ENCODE measurements at regions not wholly inside any gene's neighbourhood (a gene's known extent, or its start where the extent isn't known, plus 50 kb on each side); places are given as distances from the start of the nearest gene placed in this dataset.

- no peaks in the 10 kb centered on the region for H3K9me3 Mint-ChIP-seq (ENCODE audit: low read depth)
- CTCF ChIA-PET, result no interaction called here
- H3K27ac Mint-ChIP-seq, result no peak overlapping the region
- ATAC-seq, result no peak
- H3K4me3 Mint-ChIP-seq, result no peak overlapping the region
- no peaks in the 10 kb centered on the region for H3K4me1 Mint-ChIP-seq
- no peaks in the 10 kb centered on the region for H3K36me3 Mint-ChIP-seq
- H3K27me3 Mint-ChIP-seq, result no peaks in the 10 kb centered on the region
- no peak for DNase-seq
Observed at GRCh38 chr11:80620867-80621266, 1180.0 kb upstream of the TENM4 start.

GRCh38 chr11:80617156-80617555, 1176.3 kb upstream of the TENM4 start:
- CTCF ChIA-PET, result no interaction called here
- no peaks in the 10 kb centered on the region for H3K27me3 Mint-ChIP-seq
- H3K36me3 Mint-ChIP-seq, result no peaks in the 10 kb centered on the region
- no peak for ATAC-seq
- DNase-seq, result no peak
- no peaks in the 10 kb centered on the region for H3K4me1 Mint-ChIP-seq
- H3K4me3 Mint-ChIP-seq, result no peak overlapping the region
- no peaks in the 10 kb centered on the region for H3K9me3 Mint-ChIP-seq (ENCODE audit: low read depth)
- H3K27ac Mint-ChIP-seq, result no peak overlapping the region

GRCh38 chr11:80616070-80616800, 1175.4 kb upstream of the TENM4 start:
- ATAC-seq, result no peak
- Mint-ChIP-seq H3K36me3 (no peaks in the 10 kb centered on the region), H3K27ac (no peak overlapping the region), H3K4me3 (no peak overlapping the region), H3K9me3 (ENCODE audit: low read depth) (peaks cover 1% of the 10 kb centered on the region), H3K4me1 (no peaks in the 10 kb centered on the region), H3K27me3 (no peaks in the 10 kb centered on the region)
- DNase-seq, result no peak
- CTCF ChIA-PET, result no interaction called here

- H3K9me3 Mint-ChIP-seq (ENCODE audit: low read depth), result peaks cover 11% of the 10 kb centered on the region
- H3K4me1 Mint-ChIP-seq, result no peaks in the 10 kb centered on the region
- no peak overlapping the region for H3K4me3 Mint-ChIP-seq
- CTCF ChIA-PET, result no interaction called here
- H3K27ac Mint-ChIP-seq, result no peak overlapping the region
- no peaks in the 10 kb centered on the region for H3K27me3 Mint-ChIP-seq
- DNase-seq (no peak), ATAC-seq (no peak)
- no peaks in the 10 kb centered on the region for H3K36me3 Mint-ChIP-seq
Observed at GRCh38 chr11:80613655-80614054, 1172.8 kb upstream of the TENM4 start.

- H3K4me3 Mint-ChIP-seq, result no peak overlapping the region
- no peaks in the 10 kb centered on the region for H3K27me3 Mint-ChIP-seq
- peaks cover 11% of the 10 kb centered on the region for H3K9me3 Mint-ChIP-seq (ENCODE audit: low read depth)
- CTCF ChIA-PET, result no interaction called here
- H3K4me1 Mint-ChIP-seq, result no peaks in the 10 kb centered on the region
- no peak for DNase-seq
- ATAC-seq, result no peak
- H3K27ac Mint-ChIP-seq, result no peak overlapping the region
- no peaks in the 10 kb centered on the region for H3K36me3 Mint-ChIP-seq
Observed at GRCh38 chr11:80610516-80610915, 1169.7 kb upstream of the TENM4 start.

- H3K4me1 Mint-ChIP-seq, result no peaks in the 10 kb centered on the region
- no peak overlapping the region for H3K27ac Mint-ChIP-seq
- no peak overlapping the region for H3K4me3 Mint-ChIP-seq
- H3K36me3 Mint-ChIP-seq, result no peaks in the 10 kb centered on the region
- CTCF ChIA-PET, result no interaction called here
- DNase-seq (no peak), ATAC-seq (no peak)
- H3K27me3 Mint-ChIP-seq, result no peaks in the 10 kb centered on the region
- peaks cover 4% of the 10 kb centered on the region for H3K9me3 Mint-ChIP-seq (ENCODE audit: low read depth)
Observed at GRCh38 chr11:80603472-80603871, 1162.6 kb upstream of the TENM4 start.

- no peaks in the 10 kb centered on the region for H3K4me1 Mint-ChIP-seq
- CTCF ChIA-PET, result no interaction called here
- DNase-seq (no peak), ATAC-seq (no peak)
- H3K4me3 Mint-ChIP-seq, result no peak overlapping the region
- H3K9me3 Mint-ChIP-seq (ENCODE audit: low read depth), result peaks cover 8% of the 10 kb centered on the region
- no peak overlapping the region for H3K27ac Mint-ChIP-seq
- no peaks in the 10 kb centered on the region for H3K36me3 Mint-ChIP-seq
- no peaks in the 10 kb centered on the region for H3K27me3 Mint-ChIP-seq
Observed at GRCh38 chr11:80598905-80599304, 1158.1 kb upstream of the TENM4 start.

- CTCF ChIA-PET, result no interaction called here
- H3K4me3 Mint-ChIP-seq, result no peak overlapping the region
- H3K4me1 Mint-ChIP-seq, result no peaks in the 10 kb centered on the region
- no peak for DNase-seq
- no peaks in the 10 kb centered on the region for H3K36me3 Mint-ChIP-seq
- no peak overlapping the region for H3K27ac Mint-ChIP-seq
- no peaks in the 10 kb centered on the region for H3K27me3 Mint-ChIP-seq
- ATAC-seq, result no peak
- H3K9me3 Mint-ChIP-seq (ENCODE audit: low read depth), result peaks cover 8% of the 10 kb centered on the region
Observed at GRCh38 chr11:80596291-80596810, 1155.5 kb upstream of the TENM4 start.

GRCh38 chr11:80595011-80595410, 1154.2 kb upstream of the TENM4 start:
- DNase-seq (no peak), ATAC-seq (no peak)
- CTCF ChIA-PET, result no interaction called here
- Mint-ChIP-seq H3K36me3 (no peaks in the 10 kb centered on the region), H3K9me3 (ENCODE audit: low read depth) (peaks cover 10% of the 10 kb centered on the region), H3K4me3 (no peak overlapping the region), H3K27ac (no peak overlapping the region), H3K4me1 (no peaks in the 10 kb centered on the region), H3K27me3 (no peaks in the 10 kb centered on the region)

GRCh38 chr11:80593648-80594374, 1153.0 kb upstream of the TENM4 start:
- ATAC-seq (no peak), DNase-seq (no peak)
- Mint-ChIP-seq H3K9me3 (ENCODE audit: low read depth) (peaks cover 10% of the 10 kb centered on the region), H3K36me3 (no peaks in the 10 kb centered on the region), H3K4me3 (no peak overlapping the region), H3K4me1 (no peaks in the 10 kb centered on the region), H3K27ac (no peak overlapping the region), H3K27me3 (no peaks in the 10 kb centered on the region)
- CTCF ChIA-PET, result no interaction called here

- DNase-seq, result no peak
- no peaks in the 10 kb centered on the region for H3K36me3 Mint-ChIP-seq
- H3K9me3 Mint-ChIP-seq (ENCODE audit: low read depth), result peaks cover 10% of the 10 kb centered on the region
- CTCF ChIA-PET, result no interaction called here
- H3K27me3 Mint-ChIP-seq, result no peaks in the 10 kb centered on the region
- H3K27ac Mint-ChIP-seq, result no peak overlapping the region
- H3K4me3 Mint-ChIP-seq, result no peak overlapping the region
- H3K4me1 Mint-ChIP-seq, result no peaks in the 10 kb centered on the region
- ATAC-seq, result no peak
Observed at GRCh38 chr11:80592546-80592945, 1151.7 kb upstream of the TENM4 start.

GRCh38 chr11:80587906-80588305, 1147.1 kb upstream of the TENM4 start:
- Mint-ChIP-seq H3K4me3 (no peak overlapping the region), H3K4me1 (no peaks in the 10 kb centered on the region), H3K9me3 (ENCODE audit: low read depth) (peaks cover 9% of the 10 kb centered on the region), H3K27ac (no peak overlapping the region), H3K27me3 (no peaks in the 10 kb centered on the region), H3K36me3 (no peaks in the 10 kb centered on the region)
- DNase-seq, result no peak
- ATAC-seq, result no peak
- CTCF ChIA-PET, result no interaction called here

GRCh38 chr11:80586464-80586863, 1145.6 kb upstream of the TENM4 start:
- CTCF ChIA-PET, result no interaction called here
- no peaks in the 10 kb centered on the region for H3K4me1 Mint-ChIP-seq
- H3K9me3 Mint-ChIP-seq (ENCODE audit: low read depth), result peaks cover 9% of the 10 kb centered on the region
- H3K4me3 Mint-ChIP-seq, result no peak overlapping the region
- H3K27ac Mint-ChIP-seq, result no peak overlapping the region
- no peaks in the 10 kb centered on the region for H3K27me3 Mint-ChIP-seq
- no peak for ATAC-seq
- DNase-seq, result no peak
- H3K36me3 Mint-ChIP-seq, result no peaks in the 10 kb centered on the region

GRCh38 chr11:80584661-80585060, 1143.8 kb upstream of the TENM4 start:
- Mint-ChIP-seq H3K9me3 (ENCODE audit: low read depth) (peaks cover 6% of the 10 kb centered on the region), H3K27ac (no peak overlapping the region), H3K36me3 (no peaks in the 10 kb centered on the region), H3K4me3 (no peak overlapping the region), H3K4me1 (no peaks in the 10 kb centered on the region), H3K27me3 (no peaks in the 10 kb centered on the region)
- CTCF ChIA-PET, result no interaction called here
- ATAC-seq, result no peak
- no peak for DNase-seq

Measured in activated CD8-positive, alpha-beta memory T cell treated with anti-CD3 and anti-CD28 coated beads, Interleukin-2, amount 10 ng/mL, durations not matched to agents 7 days and 5 days (primary cell).